GM19025 (cell line): ENCODE measurements at regions not wholly inside any gene's neighbourhood (a gene's known extent, or its start where the extent isn't known, plus 50 kb on each side); places are given as distances from the start of the nearest gene placed in this dataset.
A peak's percentile ranks its signal among the peaks of the same experiment; 100 is the strongest.

ENCODE experiments used
- ATAC-seq: cut with Tn5 transposase; IDR thresholded peaks from one replicate; pipeline ENCODE4 v1.9.1; 2021; ENCODE audit warnings: mild to moderate bottlenecking, low read depth, moderate library complexity; ENCODE audit not compliant: unreplicated experiment

GRCh38 chr10:128713874-128714570, 587.8 kb upstream of the MKI67 start:
- no peak for ATAC-seq

GRCh38 chr10:128714644-128715415, 588.6 kb upstream of the MKI67 start:
- no peak for ATAC-seq

GRCh38 chr10:128716181-128716580, 590.0 kb upstream of the MKI67 start:
- ATAC-seq, result no peak

- no peak for ATAC-seq
Observed at GRCh38 chr10:128721963-128722445, 595.8 kb upstream of the MKI67 start.

GRCh38 chr10:128722947-128723346, 596.7 kb upstream of the MKI67 start:
- no peak for ATAC-seq

- ATAC-seq, result peak; percentile 64
Observed at GRCh38 chr10:128723631-128724205, 597.5 kb upstream of the MKI67 start.

- ATAC-seq, result no peak
Observed at GRCh38 chr10:128725531-128725930, 599.3 kb upstream of the MKI67 start.

GRCh38 chr10:128727114-128727513, 600.9 kb upstream of the MKI67 start:
- no peak for ATAC-seq

- no peak for ATAC-seq
Observed at GRCh38 chr10:128729910-128730420, 603.7 kb upstream of the MKI67 start.

- ATAC-seq, result no peak
Observed at GRCh38 chr10:128730922-128731321, 604.7 kb upstream of the MKI67 start.

- ATAC-seq, result no peak
Observed at GRCh38 chr10:128734161-128734560, 607.9 kb upstream of the MKI67 start.

- no peak for ATAC-seq
Observed at GRCh38 chr10:128734734-128735133, 608.5 kb upstream of the MKI67 start.

GRCh38 chr10:128735996-128736395, 609.8 kb upstream of the MKI67 start:
- ATAC-seq, result no peak

GRCh38 chr10:128738386-128738915, 612.2 kb upstream of the MKI67 start:
- ATAC-seq, result no peak

- no peak for ATAC-seq
Observed at GRCh38 chr10:128739930-128740329, 613.7 kb upstream of the MKI67 start.

- ATAC-seq, result no peak
Observed at GRCh38 chr10:128741180-128741579, 615.0 kb upstream of the MKI67 start.

GRCh38 chr10:128741680-128742079, 615.5 kb upstream of the MKI67 start:
- no peak for ATAC-seq

GRCh38 chr10:128744092-128744491, 617.9 kb upstream of the MKI67 start:
- ATAC-seq, result no peak

GRCh38 chr10:128744811-128745305, 618.6 kb upstream of the MKI67 start:
- ATAC-seq, result no peak

GRCh38 chr10:128747582-128748346, 621.5 kb upstream of the MKI67 start:
- ATAC-seq, result no peak
